ENCODE measurements at regions not wholly inside any gene's neighbourhood (a gene's known extent, or its start where the extent isn't known, plus 50 kb on each side); places are given as distances from the start of the nearest gene placed in this dataset.

DNA sequence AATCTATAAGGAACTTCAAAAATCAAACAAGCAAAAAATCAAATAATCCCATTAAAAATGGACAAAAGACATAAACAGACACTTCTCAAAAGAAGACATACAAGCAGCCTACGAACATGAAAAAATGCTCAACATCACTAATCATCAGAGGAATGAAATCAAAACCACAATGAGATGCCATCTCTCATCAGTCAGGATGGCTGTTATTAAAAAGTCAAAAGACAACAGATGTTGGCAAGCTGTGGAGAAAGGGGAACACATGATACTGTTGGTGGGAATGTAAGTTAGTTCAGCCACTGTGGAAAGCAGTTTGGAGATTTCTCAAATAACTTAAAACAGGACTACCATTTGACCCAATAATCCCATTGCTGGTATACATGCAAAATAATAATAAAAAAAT is 226.4 kb downstream of the S1PR1 start:
- TF ChIP-seq, protein P1, sequence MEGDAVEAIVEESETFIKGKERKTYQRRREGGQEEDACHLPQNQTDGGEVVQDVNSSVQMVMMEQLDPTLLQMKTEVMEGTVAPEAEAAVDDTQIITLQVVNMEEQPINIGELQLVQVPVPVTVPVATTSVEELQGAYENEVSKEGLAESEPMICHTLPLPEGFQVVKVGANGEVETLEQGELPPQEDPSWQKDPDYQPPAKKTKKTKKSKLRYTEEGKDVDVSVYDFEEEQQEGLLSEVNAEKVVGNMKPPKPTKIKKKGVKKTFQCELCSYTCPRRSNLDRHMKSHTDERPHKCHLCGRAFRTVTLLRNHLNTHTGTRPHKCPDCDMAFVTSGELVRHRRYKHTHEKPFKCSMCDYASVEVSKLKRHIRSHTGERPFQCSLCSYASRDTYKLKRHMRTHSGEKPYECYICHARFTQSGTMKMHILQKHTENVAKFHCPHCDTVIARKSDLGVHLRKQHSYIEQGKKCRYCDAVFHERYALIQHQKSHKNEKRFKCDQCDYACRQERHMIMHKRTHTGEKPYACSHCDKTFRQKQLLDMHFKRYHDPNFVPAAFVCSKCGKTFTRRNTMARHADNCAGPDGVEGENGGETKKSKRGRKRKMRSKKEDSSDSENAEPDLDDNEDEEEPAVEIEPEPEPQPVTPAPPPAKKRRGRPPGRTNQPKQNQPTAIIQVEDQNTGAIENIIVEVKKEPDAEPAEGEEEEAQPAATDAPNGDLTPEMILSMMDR (IDR thresholded peaks at IDR 0.05; ENCODE audit: low read depth, low read length) = no peak
- DNase-seq (ENCODE audit: low read depth in 2 of 2) = no peak
- H3K4me3 ChIP-seq (replicated peaks in 1 of 2; ENCODE audit: low read depth in 2 of 2, low read length in 2 of 2) = no peak overlapping the region

DNA sequence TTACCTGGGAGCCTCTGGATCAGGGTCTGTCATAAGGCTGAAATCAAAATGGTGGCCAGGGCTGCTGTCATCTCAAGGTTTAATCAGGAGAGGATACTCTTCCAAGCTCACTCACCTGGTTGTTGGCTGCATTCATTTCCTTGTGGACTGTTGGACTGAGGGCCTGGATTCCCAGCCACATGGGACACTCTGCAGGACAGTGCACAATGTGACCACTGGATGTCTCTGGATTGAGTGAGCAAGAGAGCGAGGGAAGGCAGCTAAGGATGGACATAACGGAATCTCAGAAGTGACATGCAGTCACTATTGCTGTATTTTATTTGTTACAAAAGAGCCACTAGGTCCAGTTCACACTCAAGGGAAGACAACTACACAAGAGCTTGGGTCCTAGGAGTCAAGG is 229.1 kb downstream of the S1PR1 start:
- no peak overlapping the region for H3K4me3 ChIP-seq (replicated peaks in 1 of 2; ENCODE audit: low read depth in 2 of 2, low read length in 2 of 2)
- DNase-seq (ENCODE audit: low read depth in 2 of 2) = no peak
- TF ChIP-seq, protein P1 (IDR thresholded peaks at IDR 0.05; ENCODE audit: low read depth, low read length) = no peak

DNA sequence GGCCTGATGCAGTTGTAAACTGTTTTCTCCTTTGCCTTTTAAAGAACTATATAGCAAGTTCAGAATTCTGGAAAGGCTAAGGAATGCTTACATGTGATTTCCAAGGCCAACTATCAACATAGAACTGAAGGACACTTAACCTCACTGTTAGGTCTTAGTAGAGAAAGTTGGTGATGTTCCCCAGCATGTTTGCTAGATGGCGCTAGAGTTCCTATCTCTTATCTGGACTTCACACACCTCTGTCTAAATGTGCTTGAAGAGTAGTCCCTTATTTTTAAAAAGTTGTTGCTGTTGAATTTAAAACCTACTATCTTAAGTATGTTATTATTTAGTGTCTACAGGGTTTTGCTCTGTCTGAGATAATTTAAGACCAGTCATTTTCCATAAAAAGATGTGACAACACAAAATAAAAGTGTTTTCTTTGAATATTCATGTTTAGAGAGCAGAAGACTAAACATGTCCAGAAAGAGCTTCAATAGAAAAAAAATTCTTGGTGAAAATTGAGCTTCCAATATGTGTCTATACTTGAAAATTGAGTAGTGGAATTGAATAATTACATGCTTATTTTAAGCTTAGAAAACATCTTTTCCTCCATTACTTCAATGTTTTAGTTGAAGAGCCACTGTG is 237.3 kb downstream of the S1PR1 start:
- TF ChIP-seq, protein P1 (IDR thresholded peaks at IDR 0.05; ENCODE audit: low read depth, low read length) = no peak
- no peak overlapping the region for H3K4me3 ChIP-seq (replicated peaks in 1 of 2; ENCODE audit: low read depth in 2 of 2, low read length in 2 of 2)
- DNase-seq (ENCODE audit: low read depth in 2 of 2) = peak in 1 of 2 donors; percentile 5

DNA sequence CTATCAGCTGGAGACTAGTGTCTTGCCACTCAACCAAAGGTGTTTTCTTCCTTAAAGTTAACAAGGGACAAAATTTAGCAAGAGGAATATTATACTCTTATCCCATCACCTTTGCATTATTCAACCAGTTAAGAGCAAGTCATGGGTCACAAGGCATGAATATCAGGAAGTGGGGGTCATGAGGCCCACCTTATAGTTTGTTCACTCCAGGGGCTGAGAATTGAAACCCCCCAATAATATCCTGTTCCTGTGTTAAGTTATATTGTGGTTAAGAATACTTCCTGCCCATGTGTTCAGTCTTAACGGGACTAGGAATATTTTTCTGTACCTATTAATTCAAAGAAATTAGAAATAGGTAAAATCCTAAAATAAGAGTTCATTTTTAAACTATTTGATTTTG is 239.7 kb downstream of the S1PR1 start:
- no peak overlapping the region for H3K4me3 ChIP-seq (replicated peaks in 1 of 2; ENCODE audit: low read depth in 2 of 2, low read length in 2 of 2)
- TF ChIP-seq, protein P1 (IDR thresholded peaks at IDR 0.05; ENCODE audit: low read depth, low read length) = no peak
- DNase-seq (ENCODE audit: low read depth in 2 of 2) = no peak

DNA sequence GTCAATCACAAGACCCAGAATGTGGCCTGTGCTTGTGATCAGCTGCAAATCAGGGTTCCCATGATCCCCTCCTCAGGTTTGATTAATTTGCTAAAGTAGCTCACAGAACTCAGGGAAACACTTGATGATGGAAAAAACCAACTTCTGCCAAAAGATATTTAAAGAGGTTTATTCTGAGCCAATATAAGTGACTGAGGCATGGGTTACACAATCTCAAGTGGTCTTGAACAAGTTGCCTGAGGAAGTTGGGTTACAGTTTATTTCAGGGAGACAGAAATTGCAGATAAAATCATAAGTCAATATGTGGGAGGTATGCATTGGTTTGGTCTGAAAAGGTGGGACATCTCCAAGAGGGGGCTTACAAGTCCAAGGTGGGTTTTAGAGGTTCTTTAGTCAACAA is 243.1 kb downstream of the S1PR1 start:
- no peak overlapping the region for H3K4me3 ChIP-seq (replicated peaks in 1 of 2; ENCODE audit: low read depth in 2 of 2, low read length in 2 of 2)
- no peak for DNase-seq (ENCODE audit: low read depth in 2 of 2)
- TF ChIP-seq, protein P1 (IDR thresholded peaks at IDR 0.05; ENCODE audit: low read depth, low read length) = no peak

DNA sequence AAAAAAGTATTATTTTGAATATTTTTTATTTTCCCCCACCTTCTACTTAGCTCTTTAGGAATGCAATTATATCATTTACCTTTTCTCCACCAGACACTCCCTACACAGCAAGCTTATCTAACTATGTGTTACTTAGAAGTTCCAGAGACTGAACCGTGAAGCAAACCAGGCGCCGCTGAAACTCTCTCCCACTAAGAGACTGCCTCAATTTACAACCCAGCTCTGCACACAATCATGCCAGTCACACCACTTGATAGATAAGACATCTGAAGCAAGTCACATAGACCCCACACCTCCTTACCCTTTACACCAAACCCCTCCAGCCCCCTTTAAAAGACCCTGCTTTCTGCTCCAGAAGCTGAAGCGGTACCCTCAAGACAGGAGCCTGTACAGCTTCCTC is 245.5 kb downstream of the S1PR1 start:
- TF ChIP-seq, protein P1 (IDR thresholded peaks at IDR 0.05; ENCODE audit: low read depth, low read length) = no peak
- DNase-seq (ENCODE audit: low read depth in 2 of 2) = no peak
- no peak overlapping the region for H3K4me3 ChIP-seq (replicated peaks in 1 of 2; ENCODE audit: low read depth in 2 of 2, low read length in 2 of 2)

Data from cardiac fibroblast (primary cell).